Mucosa of descending colon (tissue), 3 donors: ENCODE measurements at regions not wholly inside any gene's neighbourhood (a gene's known extent, or its start where the extent isn't known, plus 50 kb on each side); places are given as distances from the start of the nearest gene placed in this dataset.

ENCODE experiments used
- ATAC-seq: fragments of 200-7000 bp; cut with Tn5 transposase; one replicate; pipeline ENCODE4 v1.9.1; 2020; ENCODE audit warnings: mild to moderate bottlenecking, moderate library complexity
- DNase-seq, 3 donors: peaks; one replicate each; pipeline ENCODE4 v3.0.0-alpha.2; 2020
- H3K36me3 ChIP-seq: fragments of 200-600 bp; one replicate; pipeline ENCODE4 v1.8.0; 2021; ENCODE audit warnings: low read depth, mild to moderate bottlenecking
- H3K4me1 ChIP-seq: fragments of 200-600 bp; one replicate; pipeline ENCODE4 v1.8.0; 2021; ENCODE audit warnings: low read depth, mild to moderate bottlenecking
- H3K4me3 ChIP-seq: fragments of 200-600 bp; one replicate; pipeline ENCODE4 v1.8.0; 2021; ENCODE audit warnings: mild to moderate bottlenecking
- H3K9me3 ChIP-seq: fragments of 200-600 bp; one replicate; pipeline ENCODE4 v1.8.0; 2021; ENCODE audit warnings: mild to moderate bottlenecking
- intact Hi-C, 2 donors: fragments of 100-400 bp; cut with DNase I in 1 of 2; cut with micrococcal nuclease in 1 of 2; formaldehyde crosslinking; loops; one replicate each; pipeline versions ENCODE4 v1.11.0 to v1.11.1; 2022; cut with DNase I, micrococcal nuclease
- TF ChIP-seq, protein P1 (sequence below): fragments of 200-600 bp; IDR thresholded peaks from one replicate; pipeline ENCODE4 v1.8.0; 2022; ENCODE audit warnings: antibody characterized with exemption, mild to moderate bottlenecking
- donor health status: DM: no; HTN: no; CAD: no; lungs with moderate emphysema.
- donor health status: DM: no; HTN: no; CAD: no.
- donor health status: DM: no; HTN: yes; CAD: no.

DNA sequence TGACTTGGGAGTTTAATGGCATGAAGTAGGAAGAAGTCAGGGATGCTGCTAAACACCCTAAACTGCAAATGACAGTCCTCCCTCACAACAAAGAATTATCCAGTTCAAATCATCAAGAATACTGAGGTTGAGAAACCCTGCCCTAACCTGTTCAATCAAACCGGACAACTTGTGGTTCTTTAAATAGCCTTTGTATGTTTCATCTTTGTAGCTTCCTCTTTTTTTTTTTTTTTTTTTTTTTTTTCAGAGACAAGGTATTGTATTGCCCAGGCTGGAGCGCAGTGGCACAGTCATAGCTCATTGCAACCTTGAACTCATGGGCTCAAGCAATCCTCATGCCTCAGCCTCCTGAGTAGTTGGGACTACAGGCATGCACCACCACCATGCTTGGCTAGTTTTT lies 52.5 kb upstream of the TTC29 start:
- no peaks in the 10 kb centered on the region for H3K36me3 ChIP-seq
- H3K4me3 ChIP-seq = no peak overlapping the region
- TF ChIP-seq, protein P1, sequence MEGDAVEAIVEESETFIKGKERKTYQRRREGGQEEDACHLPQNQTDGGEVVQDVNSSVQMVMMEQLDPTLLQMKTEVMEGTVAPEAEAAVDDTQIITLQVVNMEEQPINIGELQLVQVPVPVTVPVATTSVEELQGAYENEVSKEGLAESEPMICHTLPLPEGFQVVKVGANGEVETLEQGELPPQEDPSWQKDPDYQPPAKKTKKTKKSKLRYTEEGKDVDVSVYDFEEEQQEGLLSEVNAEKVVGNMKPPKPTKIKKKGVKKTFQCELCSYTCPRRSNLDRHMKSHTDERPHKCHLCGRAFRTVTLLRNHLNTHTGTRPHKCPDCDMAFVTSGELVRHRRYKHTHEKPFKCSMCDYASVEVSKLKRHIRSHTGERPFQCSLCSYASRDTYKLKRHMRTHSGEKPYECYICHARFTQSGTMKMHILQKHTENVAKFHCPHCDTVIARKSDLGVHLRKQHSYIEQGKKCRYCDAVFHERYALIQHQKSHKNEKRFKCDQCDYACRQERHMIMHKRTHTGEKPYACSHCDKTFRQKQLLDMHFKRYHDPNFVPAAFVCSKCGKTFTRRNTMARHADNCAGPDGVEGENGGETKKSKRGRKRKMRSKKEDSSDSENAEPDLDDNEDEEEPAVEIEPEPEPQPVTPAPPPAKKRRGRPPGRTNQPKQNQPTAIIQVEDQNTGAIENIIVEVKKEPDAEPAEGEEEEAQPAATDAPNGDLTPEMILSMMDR = no peak
- H3K4me1 ChIP-seq = no peaks in the 10 kb centered on the region
- no peaks in the 10 kb centered on the region for H3K9me3 ChIP-seq
- ATAC-seq (no peak), DNase-seq (no peak)
- intact Hi-C loops = no loop called here

DNA sequence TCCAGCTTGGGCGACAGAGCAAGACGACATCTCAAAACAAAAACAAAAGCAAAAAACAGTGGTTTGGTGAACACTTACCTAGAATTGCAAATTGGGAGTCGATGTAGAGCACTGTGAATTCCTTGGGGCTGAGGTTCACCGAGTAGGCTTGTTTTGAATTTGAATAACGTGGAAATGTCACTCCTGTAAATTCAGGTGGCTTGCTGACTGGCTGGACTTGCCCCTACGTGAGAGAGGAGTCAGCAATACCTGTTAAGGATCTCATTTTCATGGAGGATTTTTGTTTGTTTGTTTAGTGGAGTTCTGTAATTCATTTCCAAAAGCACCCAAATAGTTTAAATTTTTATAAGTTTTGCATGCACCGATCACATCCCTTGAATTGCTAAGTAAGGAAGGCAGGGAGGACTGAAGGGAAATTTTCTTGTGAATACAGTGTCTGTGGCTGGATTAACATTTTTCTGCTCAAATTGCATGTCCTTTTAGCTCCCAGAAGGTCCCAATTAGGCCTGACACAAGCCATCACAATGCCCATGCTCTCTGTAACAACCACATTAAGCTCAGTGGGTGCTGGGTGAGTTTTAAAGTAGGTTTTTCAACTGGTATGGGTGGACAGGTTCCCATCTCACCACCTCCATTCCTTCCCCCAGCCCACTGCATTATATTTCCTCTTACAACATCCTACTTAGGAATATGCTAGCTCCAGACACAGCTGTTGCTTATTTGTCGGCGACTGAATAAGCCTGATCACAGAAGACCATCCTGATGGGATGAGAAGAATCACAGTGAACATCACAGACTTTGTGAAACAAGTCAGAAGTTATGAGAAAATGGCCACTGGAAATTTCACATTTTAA lies 58.5 kb upstream of the TTC29 start:
- no peaks in the 10 kb centered on the region for H3K4me1 ChIP-seq
- ATAC-seq (no peak), DNase-seq (no peak)

DNA sequence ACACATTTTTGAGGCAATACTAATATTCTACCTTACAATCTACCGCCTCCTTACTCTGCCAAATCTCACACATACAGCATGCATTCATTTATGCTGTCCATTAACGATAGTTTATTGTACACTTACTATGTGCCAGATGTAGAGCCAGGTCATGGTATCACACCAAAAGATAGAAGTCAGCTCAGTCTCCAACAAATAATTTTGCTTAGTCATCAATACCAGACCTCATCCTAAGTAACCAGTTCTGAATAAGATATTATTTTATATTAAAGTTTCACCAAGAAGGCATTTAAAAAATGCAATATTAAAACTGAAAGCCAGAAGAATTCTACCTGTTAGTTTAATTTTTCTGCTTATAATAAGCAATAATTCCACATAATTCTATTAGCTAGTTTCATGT lies 60.6 kb upstream of the TTC29 start:
- ATAC-seq = no peak
- intact Hi-C loops = no loop called here
- DNase-seq = no peak
- H3K4me1 ChIP-seq = no peaks in the 10 kb centered on the region
- H3K4me3 ChIP-seq = no peak overlapping the region
- no peaks in the 10 kb centered on the region for H3K9me3 ChIP-seq
- no peaks in the 10 kb centered on the region for H3K36me3 ChIP-seq
- TF ChIP-seq, protein P1 = no peak

More for the DNA sequence above, 58.5 kb upstream of the TTC29 start:
- Histone ChIP-seq H3K4me3 (no peak overlapping the region), H3K9me3 (no peaks in the 10 kb centered on the region), H3K36me3 (no peaks in the 10 kb centered on the region)
- TF ChIP-seq, protein P1 = no peak
- intact Hi-C loops = no loop called here

DNA sequence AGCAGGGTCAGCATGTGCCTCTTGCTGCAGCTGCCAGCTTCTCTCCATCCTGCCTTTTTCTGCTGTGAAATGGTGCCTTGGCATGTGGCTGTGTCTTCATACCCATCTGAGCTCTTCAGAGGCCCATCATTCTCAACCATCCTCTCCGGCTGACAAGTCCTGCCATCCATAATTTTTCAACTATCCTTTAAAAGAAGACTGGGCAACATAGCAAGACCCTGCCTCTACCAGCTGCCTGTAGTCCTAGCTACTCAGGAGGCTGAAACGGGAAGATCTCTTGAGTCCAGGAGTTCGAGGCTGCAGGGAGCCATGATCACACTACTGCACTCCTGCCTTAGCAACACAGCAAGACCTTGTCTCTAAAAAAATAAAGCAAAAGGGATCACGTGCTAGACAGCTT lies 64.2 kb upstream of the TTC29 start:
- ATAC-seq (no peak), DNase-seq (no peak)
- no peaks in the 10 kb centered on the region for H3K4me1 ChIP-seq
- TF ChIP-seq, protein P1 = no peak
- H3K9me3 ChIP-seq = no peaks in the 10 kb centered on the region
- intact Hi-C loops = no loop called here
- H3K36me3 ChIP-seq = no peaks in the 10 kb centered on the region
- no peak overlapping the region for H3K4me3 ChIP-seq

DNA sequence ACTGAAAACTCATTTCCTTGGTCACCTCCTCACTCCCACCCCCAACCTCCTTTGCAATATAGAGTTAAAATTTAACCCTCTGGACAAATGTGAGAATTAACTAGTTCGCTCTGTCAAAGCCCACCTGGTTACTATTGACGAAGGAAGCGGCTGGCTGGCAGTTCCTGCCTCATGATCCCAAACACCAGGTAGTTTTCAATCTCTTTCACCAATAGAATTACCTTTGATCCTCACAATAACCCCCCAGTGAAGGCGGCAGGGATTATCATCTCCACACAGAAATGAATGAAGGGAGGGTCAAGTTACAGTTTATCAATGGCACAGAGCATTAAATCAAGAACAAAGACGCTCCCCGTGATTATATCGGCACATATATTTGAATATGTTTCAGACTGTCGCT lies 65.7 kb upstream of the TTC29 start:
- Histone ChIP-seq H3K9me3 (no peaks in the 10 kb centered on the region), H3K36me3 (no peaks in the 10 kb centered on the region), H3K4me3 (no peak overlapping the region), H3K4me1 (no peaks in the 10 kb centered on the region)
- intact Hi-C loops = no loop called here
- no peak for ATAC-seq
- DNase-seq = no peak
- TF ChIP-seq, protein P1 = no peak
